ENCODE measurements at regions not wholly inside any gene's neighbourhood (a gene's known extent, or its start where the extent isn't known, plus 50 kb on each side); places are given as distances from the start of the nearest gene placed in this dataset.
"Not testable (repeated sequence)": the region's sequence is repeated elsewhere in the genome, so short reads cannot be mapped to it uniquely, and the experiment has no call there.

DNA sequence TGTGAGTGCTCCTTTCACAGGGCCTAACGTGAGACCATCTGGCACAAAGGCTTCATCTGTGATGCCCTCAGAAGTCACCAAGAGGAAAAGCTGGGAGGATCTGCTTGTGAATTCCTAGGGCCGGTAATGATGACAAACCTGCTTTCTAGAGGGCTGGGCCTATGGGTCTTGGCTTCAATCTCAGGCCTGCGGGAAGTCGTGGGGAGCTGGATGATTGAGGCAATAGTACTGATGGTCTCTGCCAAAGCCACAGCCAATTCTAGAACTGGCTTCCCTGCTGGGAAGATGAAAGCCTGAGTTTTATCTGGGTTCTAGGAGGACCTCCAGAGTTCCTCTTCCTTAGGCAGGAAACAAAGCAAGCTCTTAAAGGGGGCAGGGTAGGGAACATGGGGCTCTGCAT is 102.7 kb downstream of the TMEM215 start:
- DNase-seq (ENCODE audit: low read depth): no peak

DNA sequence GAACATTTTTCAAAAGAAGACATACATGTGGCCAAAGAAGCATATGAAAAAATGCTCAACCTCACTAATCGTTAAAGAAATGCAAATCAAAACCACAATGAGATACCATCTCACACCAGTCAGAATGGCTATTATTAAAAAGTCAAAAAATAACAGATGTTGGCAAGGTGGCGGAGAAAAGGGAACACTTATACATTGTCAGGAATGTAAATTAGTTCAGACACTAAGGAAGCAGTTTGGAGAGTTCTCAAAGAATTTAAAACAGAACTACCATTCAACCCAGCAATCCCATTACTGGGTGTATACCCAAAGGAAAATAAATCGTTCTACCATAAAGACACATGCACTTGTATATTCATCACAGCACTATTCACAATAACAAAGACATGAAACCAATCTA is 106.9 kb downstream of the APTX start:
- not testable (repeated sequence) for DNase-seq (ENCODE audit: low read depth)

DNA sequence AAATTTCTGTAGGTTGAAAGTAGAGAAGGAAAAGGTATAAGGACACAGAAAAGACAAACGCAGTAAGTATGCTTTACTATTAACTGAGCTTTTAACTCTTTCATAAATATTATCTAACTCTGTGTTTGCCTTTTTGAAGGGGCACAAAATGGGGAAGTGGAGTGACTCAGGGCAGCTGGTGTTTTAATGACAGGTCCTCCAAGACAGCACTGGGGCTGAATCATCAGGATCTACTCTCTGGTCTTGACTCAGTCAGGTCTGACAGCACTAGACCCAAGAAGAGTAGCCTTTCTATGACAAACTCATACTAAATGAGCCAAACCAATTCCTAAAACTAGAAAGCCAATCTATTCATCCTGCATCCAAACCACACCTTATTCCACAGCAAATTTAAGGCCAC is 102.2 kb downstream of the APTX start:
- DNase-seq (ENCODE audit: low read depth): no peak

DNA sequence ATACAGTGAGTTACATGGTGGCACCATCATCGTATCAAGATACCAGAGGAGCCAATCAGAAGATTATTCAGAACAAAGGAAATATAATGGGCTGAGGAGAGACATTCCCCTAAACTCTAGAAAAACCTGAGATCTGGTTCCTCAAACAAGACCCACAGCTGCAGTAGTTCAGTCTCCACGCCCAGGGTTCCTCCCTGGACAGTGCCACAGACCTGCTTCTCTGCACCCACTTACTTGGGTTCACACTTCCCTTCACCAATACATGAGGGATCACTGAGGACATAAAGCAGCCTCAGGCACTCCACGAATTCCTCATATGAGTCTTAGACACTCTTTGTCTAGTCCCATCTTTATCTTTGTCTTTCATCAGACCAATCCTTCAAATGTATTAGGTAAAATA is 101.7 kb downstream of the APTX start:
- DNase-seq (ENCODE audit: low read depth): no peak

DNA sequence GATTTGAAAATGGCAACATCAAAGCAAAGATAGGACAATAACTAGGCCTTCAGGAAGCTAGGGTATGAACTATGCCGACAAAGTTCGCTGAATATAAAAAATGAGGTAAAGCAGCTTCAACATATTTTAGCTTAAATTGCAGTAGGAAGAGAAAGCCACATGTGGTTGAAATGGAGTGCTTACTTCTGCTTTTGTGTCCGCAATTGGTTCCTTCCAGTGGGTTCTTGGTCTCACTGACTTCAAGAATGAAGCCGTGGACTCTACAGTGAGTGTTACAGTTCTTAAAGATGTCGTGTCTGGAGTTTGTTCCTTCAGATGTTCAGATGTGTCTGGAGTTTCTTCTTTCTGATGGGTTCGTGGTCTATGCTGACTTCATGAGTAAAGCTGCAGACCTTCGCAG is 95.2 kb downstream of the APTX start:
- DNase-seq (ENCODE audit: low read depth): no peak

DNA sequence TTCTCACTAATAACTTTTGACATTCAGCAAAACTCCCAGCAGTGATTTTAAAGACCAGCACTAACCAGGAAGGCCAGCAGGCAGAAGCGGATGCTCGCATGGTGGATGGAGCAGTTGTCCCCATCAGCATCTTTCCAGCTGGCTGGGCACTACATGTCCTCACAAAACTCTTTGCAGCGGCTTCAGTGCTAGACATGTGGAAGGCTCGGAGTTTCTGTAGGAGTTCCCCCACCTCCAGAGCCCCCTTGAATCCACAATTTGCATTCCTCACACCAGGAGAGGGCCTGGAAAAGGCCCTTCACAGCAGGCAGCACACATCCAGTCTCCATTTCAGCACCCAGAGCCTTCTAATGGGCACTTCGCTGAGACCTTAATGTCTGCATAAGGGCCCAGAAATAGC is 85.6 kb downstream of the APTX start:
- no peak for DNase-seq (ENCODE audit: low read depth)

DNA sequence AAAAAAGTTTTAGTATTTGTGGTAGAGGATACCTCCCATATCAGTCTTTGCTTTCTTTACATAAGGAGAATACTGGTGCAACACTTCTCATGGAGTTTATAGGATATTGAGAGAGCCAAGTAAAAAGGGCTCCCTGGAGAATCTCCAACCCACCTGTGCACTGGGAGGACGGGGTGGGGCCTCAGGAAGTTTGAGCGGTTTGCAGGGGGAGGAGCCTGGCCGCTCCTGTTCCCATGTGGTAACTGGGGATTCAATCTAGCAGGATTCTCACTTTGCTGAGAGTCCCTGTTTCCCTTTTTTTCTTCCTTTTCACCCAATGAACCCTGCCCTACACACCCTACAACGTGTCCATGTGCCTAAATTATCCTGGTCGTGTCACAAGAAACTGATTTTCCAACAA is 82.8 kb downstream of the APTX start:
- no peak for DNase-seq (ENCODE audit: low read depth)
